Activated CD8-positive, alpha-beta T cell treated with anti-CD3 and anti-CD28 coated beads, Interleukin-2, amount 10 ng/mL, durations not matched to agents 7 days and 5 days (primary cell): ENCODE measurements at regions not wholly inside any gene's neighbourhood (a gene's known extent, or its start where the extent isn't known, plus 50 kb on each side); places are given as distances from the start of the nearest gene placed in this dataset.
"Not testable (repeated sequence)": the region's sequence is repeated elsewhere in the genome, so short reads cannot be mapped to it uniquely, and the experiment has no call there.

ENCODE experiments used
- ATAC-seq: fragments of 150-1000 bp; cut with Tn5 transposase; one replicate; pipeline ENCODE4 v1.10.0; 2021; ENCODE audit warnings: moderate library complexity
- CTCF ChIA-PET: fragments of 350-600 bp; sonication (Branson Sonifier 250); formaldehyde crosslinking; loops from one replicate; lab custom pipeline; 2021; ENCODE audit warnings: antibody characterized with exemption; lab: Charles Lee
- POLR2A ChIA-PET: fragments of 350-600 bp; sonication (Branson Sonifier 250); formaldehyde crosslinking; loops from one replicate; lab custom pipeline; 2021; ENCODE audit warnings: antibody characterized with exemption; lab: Charles Lee
- DNase-seq: peaks from one replicate; pipeline ENCODE4 v3.0.0-alpha.2; 2020
- H3K27ac Mint-ChIP-seq: one replicate; pipeline ENCODE4 v1.8.0; 2021; ENCODE audit warnings: mild to moderate bottlenecking, mixed read lengths
- H3K27me3 Mint-ChIP-seq: one replicate; pipeline ENCODE4 v1.8.0; 2021; ENCODE audit warnings: low read depth, mixed read lengths
- H3K36me3 Mint-ChIP-seq: one replicate; pipeline ENCODE4 v1.8.0; 2021; ENCODE audit warnings: low read depth, mixed read lengths
- H3K4me1 Mint-ChIP-seq: one replicate; pipeline ENCODE4 v1.8.0; 2021; ENCODE audit warnings: low read depth, mixed read lengths
- H3K4me3 Mint-ChIP-seq: one replicate; pipeline ENCODE4 v1.8.0; 2021; ENCODE audit warnings: mild to moderate bottlenecking, mixed read lengths
- H3K9me3 Mint-ChIP-seq: one replicate; pipeline ENCODE4 v1.8.0; 2022; ENCODE audit warnings: mixed read lengths; ENCODE audit not compliant: insufficient read depth

DNA sequence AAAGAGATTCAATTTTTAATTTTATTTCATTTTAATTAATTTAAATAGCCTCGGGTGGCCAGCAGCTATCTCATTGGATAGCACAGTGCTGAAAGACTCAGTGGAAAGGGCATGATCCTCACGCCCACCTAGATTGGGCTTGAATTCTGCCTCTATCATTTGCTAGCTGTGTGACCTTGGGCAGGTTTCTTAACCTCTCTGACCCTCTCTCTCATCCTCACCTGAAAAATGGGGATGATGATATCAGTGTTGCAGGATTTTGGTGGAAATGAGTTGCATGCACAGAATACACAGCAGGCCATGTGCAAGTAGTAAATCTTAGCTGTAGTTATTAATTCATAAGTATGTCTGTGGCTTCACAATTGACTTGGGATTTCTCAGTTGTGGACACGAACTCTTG is 272.4 kb upstream of the XYLT1 start:
- DNase-seq: no peak
- no peak overlapping the region for H3K27ac Mint-ChIP-seq
- POLR2A ChIA-PET: no interaction called here

DNA sequence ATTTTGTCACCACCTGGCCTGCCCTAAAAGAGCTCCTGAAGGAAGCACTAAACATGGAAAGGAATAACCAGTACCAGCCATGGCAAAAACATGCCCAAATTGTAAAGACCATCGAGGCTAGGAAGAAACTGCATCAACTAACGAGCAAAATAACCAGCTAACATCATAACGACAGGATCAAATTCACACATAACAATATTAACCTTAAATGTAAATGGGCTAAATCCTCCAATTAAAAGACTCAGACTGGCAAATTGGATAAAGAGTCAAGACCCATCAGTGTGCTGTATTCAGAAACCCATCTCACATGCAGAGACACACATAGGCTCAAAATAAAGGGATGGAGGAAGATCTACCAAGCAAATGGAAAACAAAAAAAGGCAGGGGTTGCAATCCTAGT is 264.3 kb upstream of the XYLT1 start:
- H3K36me3 Mint-ChIP-seq, POLR2A ChIA-PET, CTCF ChIA-PET, ATAC-seq, DNase-seq, H3K9me3 Mint-ChIP-seq, H3K27ac Mint-ChIP-seq, H3K27me3 Mint-ChIP-seq, H3K4me3 Mint-ChIP-seq, H3K4me1 Mint-ChIP-seq: not testable (repeated sequence)

More for the DNA sequence above, 272.4 kb upstream of the XYLT1 start:
- Mint-ChIP-seq H3K27me3 (no peaks in the 10 kb centered on the region), H3K4me1 (no peaks in the 10 kb centered on the region), H3K36me3 (no peaks in the 10 kb centered on the region), H3K4me3 (no peak overlapping the region), H3K9me3 (no peaks in the 10 kb centered on the region)
- CTCF ChIA-PET: no interaction called here
- no peak for ATAC-seq

DNA sequence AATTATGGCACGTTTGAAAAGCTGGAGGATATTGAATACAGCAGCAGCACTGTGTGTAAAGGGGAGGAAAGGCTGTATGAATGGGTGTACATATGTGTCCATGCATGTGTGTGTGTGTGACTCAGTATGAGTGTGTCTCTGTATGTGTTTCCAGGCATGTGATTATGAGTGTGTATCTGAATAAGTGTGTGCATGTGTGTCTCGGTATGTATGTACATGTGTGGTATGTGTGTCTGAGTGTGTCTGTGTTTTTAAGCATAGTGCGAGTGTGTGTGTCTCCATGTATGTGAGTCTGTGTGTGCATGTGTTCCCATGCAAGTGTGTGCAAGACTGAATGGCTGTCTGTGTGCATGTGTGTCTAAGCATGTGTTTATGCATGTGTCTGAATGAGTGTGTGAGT is 259.1 kb upstream of the XYLT1 start:
- H3K4me3 Mint-ChIP-seq: no peak overlapping the region
- no peak for DNase-seq
- H3K36me3 Mint-ChIP-seq: no peaks in the 10 kb centered on the region
- H3K4me1 Mint-ChIP-seq: no peaks in the 10 kb centered on the region
- no peak for ATAC-seq
- ChIA-PET CTCF (no interaction called here), POLR2A (no interaction called here)
- no peaks in the 10 kb centered on the region for H3K9me3 Mint-ChIP-seq
- H3K27me3 Mint-ChIP-seq: no peaks in the 10 kb centered on the region
- H3K27ac Mint-ChIP-seq: no peak overlapping the region

DNA sequence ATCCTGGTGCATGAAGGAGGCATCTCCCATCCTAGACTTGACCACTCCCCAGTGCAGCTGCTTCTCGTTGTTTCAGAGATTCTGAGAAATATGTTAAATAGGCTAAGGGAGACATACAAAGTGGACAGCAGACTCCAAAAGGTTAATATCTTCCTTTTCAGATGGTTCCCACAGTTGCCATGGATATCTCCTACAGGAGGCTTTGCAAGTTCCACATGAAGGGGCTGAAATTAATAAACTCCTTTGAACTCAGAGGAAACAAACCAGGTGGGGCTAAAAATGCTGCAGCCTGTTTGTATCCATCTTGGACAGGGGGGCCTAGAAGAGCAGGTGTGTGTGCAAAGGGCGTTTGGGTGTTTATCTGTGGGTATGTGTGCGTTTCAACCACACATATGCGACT is 257.4 kb upstream of the XYLT1 start:
- no peak overlapping the region for H3K27ac Mint-ChIP-seq
- ATAC-seq (no peak), DNase-seq (no peak)
- H3K4me1 Mint-ChIP-seq: no peaks in the 10 kb centered on the region
- H3K9me3 Mint-ChIP-seq: no peaks in the 10 kb centered on the region
- no peaks in the 10 kb centered on the region for H3K27me3 Mint-ChIP-seq
- POLR2A ChIA-PET: no interaction called here
- CTCF ChIA-PET: no interaction called here
- H3K4me3 Mint-ChIP-seq: no peak overlapping the region
- no peaks in the 10 kb centered on the region for H3K36me3 Mint-ChIP-seq

DNA sequence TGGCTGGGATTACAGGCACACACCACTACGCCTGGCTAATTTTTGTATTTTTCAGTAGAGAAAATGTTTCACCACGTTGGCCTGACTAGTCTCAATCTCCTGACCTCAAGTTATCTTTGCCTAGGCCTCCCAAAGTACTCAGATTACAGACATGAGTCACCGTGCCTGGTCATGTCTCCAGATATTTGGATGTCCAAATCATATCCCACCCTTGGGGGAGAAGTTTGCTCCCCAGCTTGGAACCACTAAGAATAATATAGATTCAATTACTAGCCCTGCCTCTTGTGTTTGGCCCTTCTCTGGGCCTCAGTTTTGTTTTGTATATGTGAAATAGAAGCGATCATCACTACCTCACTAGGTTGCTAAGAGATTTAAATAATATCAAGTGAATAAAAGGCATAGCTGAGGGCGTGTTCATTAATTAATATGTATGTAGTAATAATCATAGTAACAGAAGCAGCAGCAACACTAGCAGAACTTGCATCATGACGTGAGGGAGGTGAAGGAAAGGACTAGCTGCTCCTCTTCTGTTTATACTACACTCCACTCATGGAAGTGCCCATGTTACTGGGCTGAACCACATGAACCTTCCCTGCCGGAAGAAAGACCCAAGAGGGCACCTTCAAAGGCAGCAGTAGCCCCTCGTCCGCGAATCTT is 253.6 kb upstream of the XYLT1 start:
- Mint-ChIP-seq H3K4me1 (no peaks in the 10 kb centered on the region), H3K27me3 (no peaks in the 10 kb centered on the region), H3K9me3 (no peaks in the 10 kb centered on the region), H3K36me3 (no peaks in the 10 kb centered on the region), H3K4me3 (no peak overlapping the region), H3K27ac (no peak overlapping the region)
- ChIA-PET POLR2A (no interaction called here), CTCF (no interaction called here)
- ATAC-seq (no peak), DNase-seq (no peak)

DNA sequence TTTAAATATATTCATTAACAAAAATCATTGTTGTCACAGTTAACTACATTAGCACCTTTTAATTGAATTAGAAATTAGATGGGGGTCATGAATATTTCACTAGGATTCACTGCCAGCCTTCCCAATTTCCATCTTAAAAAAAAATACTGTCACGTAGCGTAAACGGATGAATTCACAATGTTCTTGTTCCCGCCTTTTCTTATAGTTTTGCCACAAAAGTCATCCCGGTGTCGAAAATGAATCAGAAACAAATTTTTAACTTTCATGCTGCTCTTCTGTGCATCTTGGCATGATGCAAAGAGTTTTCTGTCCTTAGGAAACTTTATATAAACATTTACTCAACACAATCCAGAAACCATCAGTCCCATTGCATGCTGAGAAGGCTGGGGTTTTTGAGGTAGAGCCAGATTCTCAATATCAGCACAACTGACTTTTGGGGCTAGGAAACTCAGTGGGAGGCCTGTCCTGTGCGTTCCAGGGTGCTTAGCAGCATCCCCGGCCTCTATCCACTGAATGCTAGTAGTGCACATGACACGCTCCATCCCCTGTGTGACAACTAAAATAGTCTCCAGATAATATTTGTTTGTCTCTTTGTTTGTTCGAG is 252.9 kb upstream of the XYLT1 start:
- no peaks in the 10 kb centered on the region for H3K9me3 Mint-ChIP-seq
- ATAC-seq: no peak
- DNase-seq: no peak
- no peaks in the 10 kb centered on the region for H3K27me3 Mint-ChIP-seq
- ChIA-PET CTCF (no interaction called here), POLR2A (no interaction called here)
- H3K4me1 Mint-ChIP-seq: no peaks in the 10 kb centered on the region
- no peak overlapping the region for H3K27ac Mint-ChIP-seq
- H3K4me3 Mint-ChIP-seq: no peak overlapping the region
- H3K36me3 Mint-ChIP-seq: no peaks in the 10 kb centered on the region

DNA sequence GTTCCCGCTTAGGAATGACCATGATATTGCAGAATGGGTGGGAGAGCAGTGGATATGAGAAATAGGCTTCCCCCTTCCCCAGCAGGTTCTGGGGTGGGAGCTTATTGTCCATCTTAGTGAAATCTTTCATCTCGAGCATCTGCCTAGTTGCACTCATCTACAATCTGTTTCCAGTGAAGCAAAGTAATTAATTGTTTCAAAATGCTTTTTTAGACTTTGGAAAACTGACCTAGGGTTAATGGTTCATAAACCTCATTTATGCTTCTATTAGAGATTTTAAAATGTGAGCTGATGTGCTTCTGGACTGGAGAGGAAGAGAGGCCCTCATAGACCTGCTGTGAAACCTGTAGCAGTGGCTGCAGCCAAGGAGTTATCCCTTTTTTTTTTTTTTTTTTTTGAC is 247.7 kb upstream of the XYLT1 start:
- DNase-seq: no peak
- Mint-ChIP-seq H3K9me3 (no peaks in the 10 kb centered on the region), H3K4me1 (no peaks in the 10 kb centered on the region), H3K36me3 (no peaks in the 10 kb centered on the region), H3K27ac (no peak overlapping the region), H3K27me3 (no peaks in the 10 kb centered on the region), H3K4me3 (no peak overlapping the region)
- ChIA-PET CTCF (no interaction called here), POLR2A (no interaction called here)
- ATAC-seq: no peak

DNA sequence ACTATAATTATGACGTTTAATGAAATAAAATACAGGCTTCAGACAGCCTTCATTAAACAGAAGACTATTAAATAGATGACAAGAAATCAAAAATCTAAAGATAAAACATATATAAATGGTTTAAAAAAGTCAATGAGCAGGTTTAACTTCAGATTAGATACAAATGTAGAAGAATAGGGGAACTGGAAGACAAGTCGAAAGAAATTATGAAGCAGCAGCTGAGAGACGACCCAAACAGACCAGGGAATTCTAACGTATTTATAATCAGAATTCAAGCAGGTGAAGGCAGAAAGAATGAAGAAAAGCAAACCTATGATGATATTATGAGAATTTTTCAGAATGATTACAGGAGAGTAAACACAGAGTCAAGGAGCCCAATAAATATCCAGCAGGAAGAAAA is 235.1 kb upstream of the XYLT1 start:
- CTCF ChIA-PET: no interaction called here
- H3K36me3 Mint-ChIP-seq: no peaks in the 10 kb centered on the region
- H3K27me3 Mint-ChIP-seq: no peaks in the 10 kb centered on the region
- no peaks in the 10 kb centered on the region for H3K4me1 Mint-ChIP-seq
- DNase-seq: no peak
- no peak overlapping the region for H3K27ac Mint-ChIP-seq
- ATAC-seq: no peak
- H3K4me3 Mint-ChIP-seq: no peak overlapping the region
- no peaks in the 10 kb centered on the region for H3K9me3 Mint-ChIP-seq
- POLR2A ChIA-PET: no interaction called here

DNA sequence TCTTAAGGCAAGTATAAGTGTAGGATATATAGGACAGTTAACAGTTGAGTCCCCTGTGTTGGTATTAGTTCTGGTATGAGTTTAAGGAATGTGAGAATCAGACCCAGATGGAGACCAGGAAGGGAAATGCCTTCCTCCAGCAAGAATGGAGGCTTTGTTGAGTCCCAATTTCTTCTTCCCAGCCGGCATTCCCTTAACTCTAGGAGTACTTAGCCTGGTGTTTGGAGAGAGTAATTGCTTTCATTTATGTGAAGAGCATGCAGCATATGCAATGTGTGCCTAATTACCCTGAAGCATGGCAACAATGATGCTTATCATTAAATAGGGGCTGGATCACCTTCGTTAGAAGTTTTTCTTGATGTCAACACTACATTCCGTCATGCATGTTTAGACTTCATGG is 225.9 kb upstream of the XYLT1 start:
- peaks cover 1% of the 10 kb centered on the region for H3K27me3 Mint-ChIP-seq
- H3K27ac Mint-ChIP-seq: no peak overlapping the region
- no peaks in the 10 kb centered on the region for H3K9me3 Mint-ChIP-seq
- ChIA-PET POLR2A (no interaction called here), CTCF (no interaction called here)
- no peak for DNase-seq
- H3K4me3 Mint-ChIP-seq: no peak overlapping the region
- ATAC-seq: no peak
- no peaks in the 10 kb centered on the region for H3K4me1 Mint-ChIP-seq
- no peaks in the 10 kb centered on the region for H3K36me3 Mint-ChIP-seq

DNA sequence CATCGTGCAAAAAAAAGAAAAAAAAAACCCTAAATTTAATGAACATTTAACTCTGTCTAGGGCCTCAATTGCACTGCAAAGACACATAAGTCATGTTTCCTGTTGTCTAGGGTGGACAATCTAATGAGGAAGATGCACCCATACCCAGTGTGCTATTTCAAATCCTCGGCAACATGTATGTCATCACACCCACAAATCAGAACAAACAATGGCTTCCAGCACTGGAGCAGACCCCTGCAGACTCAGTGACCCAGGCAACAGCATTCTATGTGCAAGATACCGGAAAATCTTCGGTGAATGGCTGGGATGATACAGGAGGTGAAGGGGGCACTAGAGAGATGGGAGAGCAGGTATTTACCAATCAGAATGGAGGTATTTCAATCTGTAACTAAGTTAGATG is 221.7 kb upstream of the XYLT1 start:
- Mint-ChIP-seq H3K27me3 (peaks cover 5% of the 10 kb centered on the region), H3K4me3 (no peak overlapping the region), H3K4me1 (no peaks in the 10 kb centered on the region), H3K27ac (no peak overlapping the region), H3K36me3 (no peaks in the 10 kb centered on the region), H3K9me3 (no peaks in the 10 kb centered on the region)
- ChIA-PET POLR2A (no interaction called here), CTCF (no interaction called here)
- DNase-seq (no peak), ATAC-seq (no peak)

DNA sequence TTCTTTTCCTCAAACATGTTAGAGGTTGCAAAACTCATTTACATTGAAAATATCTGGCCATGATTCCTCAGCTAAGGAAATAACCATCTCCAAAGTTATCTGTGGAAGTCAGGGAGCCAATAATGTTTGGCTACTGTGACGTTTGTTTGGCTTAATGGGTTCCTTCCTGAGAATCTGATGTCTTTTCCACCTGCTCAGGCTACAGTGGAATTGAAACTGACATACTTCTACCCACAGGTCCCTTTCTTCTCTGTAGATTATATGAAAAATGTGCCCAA is 221.1 kb upstream of the XYLT1 start:
- Mint-ChIP-seq H3K4me3 (no peak overlapping the region), H3K9me3 (no peaks in the 10 kb centered on the region), H3K27ac (no peak overlapping the region), H3K4me1 (no peaks in the 10 kb centered on the region), H3K27me3 (peaks cover 4% of the 10 kb centered on the region), H3K36me3 (no peaks in the 10 kb centered on the region)
- no peak for ATAC-seq
- DNase-seq: no peak
- ChIA-PET CTCF (no interaction called here), POLR2A (no interaction called here)

DNA sequence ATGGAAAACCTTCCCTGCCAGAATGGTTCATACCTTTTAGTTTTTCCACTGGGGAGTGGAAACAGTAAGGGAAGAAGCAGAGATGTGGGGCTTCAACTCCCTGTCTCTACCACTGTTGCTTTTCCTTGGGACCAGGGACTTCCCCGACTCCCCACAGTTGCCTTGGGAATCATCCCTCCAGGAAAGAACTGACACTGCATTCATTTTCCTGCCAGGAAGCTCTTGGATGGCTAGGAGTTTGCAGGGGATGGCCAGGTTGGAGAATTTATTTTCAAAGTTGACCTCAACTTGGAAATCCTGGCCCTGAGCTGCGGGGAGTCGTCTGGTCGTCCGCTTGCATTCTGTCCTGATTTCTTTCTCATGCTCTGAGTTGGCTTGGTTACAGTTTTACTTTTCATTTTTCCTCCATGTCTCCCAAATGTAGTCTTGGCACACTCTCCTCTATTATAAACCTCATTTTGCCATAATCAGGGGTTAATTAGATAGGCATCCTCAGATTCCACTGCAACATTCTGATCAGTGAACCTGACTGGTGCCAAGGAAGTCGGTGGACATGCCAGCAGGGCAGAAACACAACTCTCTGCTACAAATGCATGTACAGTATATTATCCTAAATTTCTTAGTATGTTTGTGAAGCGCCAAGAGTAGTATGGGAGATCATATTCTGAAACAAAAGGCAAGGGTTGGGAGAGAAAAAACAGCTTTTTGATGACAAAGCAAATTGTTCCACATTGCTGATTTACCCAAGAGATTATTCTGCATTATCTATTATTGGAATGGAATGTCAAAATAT is 220.5 kb upstream of the XYLT1 start:
- no peak overlapping the region for H3K27ac Mint-ChIP-seq
- H3K4me1 Mint-ChIP-seq: no peaks in the 10 kb centered on the region
- no peaks in the 10 kb centered on the region for H3K9me3 Mint-ChIP-seq
- H3K36me3 Mint-ChIP-seq: no peaks in the 10 kb centered on the region
- H3K27me3 Mint-ChIP-seq: peaks cover 4% of the 10 kb centered on the region
- DNase-seq (no peak), ATAC-seq (no peak)
- CTCF ChIA-PET: no interaction called here
- POLR2A ChIA-PET: no interaction called here
- no peak overlapping the region for H3K4me3 Mint-ChIP-seq
